Stimulated activated CD8-positive, alpha-beta memory T cell treated with anti-CD3 and anti-CD28 coated beads, Interleukin-15, amount 100 ng/mL, for 48 hours (primary cell): ENCODE measurements at regions not wholly inside any gene's neighbourhood (a gene's known extent, or its start where the extent isn't known, plus 50 kb on each side); places are given as distances from the start of the nearest gene placed in this dataset.
A peak's percentile ranks its signal among the peaks of the same experiment; 100 is the strongest.

Experiments used
- DNase-seq, 2 donors: peaks; one replicate each; pipeline ENCODE4 v3.0.0-alpha.2; 2020; ENCODE audit warnings: low read depth in 2 of 2

DNA sequence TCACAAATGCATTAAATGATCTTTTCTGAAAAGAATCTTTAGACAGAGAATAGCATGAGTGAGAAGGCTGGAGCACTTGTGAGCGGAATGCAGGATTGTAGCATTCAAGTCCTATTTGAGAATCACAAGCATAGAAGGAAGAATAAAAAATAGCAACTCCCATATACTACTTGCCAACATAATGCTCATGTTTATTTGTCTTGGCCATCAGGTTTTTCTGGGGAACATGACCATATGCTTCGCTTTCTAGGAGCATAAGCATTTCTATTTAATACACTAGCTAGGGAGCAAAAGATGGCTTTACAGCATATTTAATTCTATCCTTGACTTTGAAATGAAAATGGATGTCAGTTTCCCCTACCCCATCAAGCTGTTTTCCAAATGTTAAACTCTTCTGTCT is 170.3 kb upstream of the MITF start:
- no peak for DNase-seq

DNA sequence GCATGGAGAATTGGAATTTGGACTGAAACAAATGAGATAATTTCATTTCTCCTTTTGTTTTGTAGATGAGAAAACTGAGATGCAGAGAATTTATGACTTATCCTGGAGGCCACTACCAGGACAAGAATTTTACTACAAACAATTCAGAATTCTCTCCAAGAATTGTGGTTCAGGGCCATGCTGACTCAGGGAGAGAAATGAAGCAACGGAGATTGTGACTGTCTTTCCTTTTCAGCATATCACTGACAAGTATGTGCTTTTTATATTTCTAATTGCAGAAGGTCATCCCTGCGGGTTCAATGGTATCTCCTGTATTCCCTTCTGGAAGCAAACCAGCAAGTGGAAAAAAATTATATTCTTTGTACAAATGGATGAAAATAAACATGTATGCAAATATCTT is 170.8 kb upstream of the MITF start:
- no peak for DNase-seq

DNA sequence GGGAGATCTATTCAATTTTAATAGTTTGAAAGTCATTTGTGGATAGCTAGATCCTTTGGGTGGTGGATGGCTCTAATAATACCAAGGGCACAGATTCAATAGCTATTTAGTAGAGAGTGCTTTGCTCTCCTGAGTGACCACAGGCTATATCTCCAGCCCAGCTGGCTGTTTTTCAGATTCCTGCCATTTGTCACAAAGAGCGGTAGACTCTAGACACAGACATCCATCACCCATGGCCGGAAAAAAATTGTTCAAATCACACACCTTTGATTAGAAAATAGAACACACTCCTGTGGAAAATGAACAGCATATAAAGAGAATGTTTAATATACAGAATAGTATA is 171.6 kb upstream of the MITF start:
- DNase-seq = no peak

DNA sequence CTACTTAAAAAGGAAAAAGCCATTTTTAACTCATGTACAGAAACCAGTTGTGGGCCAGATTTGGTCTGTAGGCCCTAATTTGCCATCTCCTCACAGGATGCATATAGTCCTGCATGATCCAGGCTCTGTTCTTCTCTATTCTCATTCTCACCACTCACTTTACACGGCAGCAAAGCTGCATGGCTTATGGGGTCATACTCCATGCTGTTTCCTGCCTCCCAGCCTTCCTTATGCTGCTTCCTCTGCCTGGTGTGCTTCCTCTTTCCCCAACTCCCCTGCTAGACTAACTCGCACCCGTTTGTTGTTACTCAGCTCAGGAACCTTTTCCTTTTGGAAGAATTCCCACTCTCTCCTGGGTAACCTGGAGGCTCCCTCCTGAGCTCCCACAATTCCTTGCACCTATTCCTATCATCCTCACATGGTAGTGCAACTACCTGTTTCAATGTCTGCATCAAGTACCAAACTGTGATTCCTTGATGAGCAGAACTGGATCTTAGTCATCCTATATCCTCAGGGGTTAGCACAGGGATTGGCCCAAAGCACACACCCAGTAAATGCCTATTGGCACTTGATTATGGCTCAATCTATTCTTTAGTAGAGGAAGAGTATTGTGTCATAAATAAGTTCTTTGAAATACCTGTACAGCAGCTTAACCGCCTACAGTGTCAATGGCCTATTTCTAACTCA is 172.1 kb upstream of the MITF start:
- no peak for DNase-seq

DNA sequence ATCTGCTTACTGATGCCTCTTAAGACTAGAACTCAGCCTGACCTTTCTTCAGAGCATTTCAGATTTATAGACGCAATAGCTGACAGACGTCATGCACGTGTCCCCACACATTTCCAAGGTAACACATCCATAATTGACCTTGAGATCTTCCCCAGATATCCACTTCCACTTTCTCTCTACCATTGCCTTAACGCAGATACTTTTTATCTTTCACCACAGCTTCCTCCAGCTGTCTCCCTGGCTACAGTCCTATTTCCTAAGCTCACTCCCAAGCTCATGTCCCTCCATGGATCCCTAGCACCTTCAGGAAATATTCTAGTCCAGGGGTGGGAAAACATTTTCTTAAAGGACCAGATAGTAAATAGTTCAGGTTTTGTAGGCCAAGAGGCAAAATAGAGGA is 173.0 kb upstream of the MITF start:
- DNase-seq = no peak

DNA sequence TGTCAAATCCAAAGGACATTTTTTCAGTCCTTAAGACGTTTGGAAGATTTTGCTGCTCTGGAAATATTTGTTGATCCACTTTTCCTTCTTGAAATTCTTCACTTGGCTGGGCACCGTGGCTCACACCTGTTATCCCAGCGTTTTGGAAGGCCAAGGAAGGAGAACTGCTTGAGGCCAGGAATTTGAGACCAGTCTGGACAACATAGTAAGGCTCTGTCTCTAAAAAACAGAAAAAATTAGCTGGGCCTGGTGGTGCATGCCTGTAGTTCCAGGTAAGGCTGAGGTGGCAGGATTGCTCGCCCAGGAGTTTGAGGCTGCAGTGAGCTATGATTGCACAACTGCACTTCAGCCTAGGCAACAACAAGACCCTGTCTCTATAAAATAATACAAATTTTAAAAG is 173.9 kb upstream of the MITF start:
- DNase-seq = no peak

DNA sequence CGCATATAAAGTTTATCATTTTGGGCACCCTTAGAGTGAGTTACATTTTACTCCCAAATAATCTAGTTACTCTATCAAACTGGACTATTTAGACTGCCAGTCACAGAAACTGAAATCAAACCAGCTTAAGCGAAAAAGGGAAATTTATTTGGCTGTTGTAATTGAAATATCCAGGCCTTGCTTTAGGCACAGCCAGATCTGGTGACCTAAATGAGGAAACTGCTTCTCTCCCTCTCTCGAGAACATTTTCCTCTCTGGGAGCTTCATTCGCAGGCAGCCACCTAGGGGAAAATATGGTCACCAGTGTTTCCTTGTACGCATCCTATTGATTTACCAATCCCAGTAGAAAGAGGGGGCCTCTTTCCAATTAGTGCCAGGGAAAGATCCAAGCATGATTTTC is 175.3 kb upstream of the MITF start:
- no peak for DNase-seq

DNA sequence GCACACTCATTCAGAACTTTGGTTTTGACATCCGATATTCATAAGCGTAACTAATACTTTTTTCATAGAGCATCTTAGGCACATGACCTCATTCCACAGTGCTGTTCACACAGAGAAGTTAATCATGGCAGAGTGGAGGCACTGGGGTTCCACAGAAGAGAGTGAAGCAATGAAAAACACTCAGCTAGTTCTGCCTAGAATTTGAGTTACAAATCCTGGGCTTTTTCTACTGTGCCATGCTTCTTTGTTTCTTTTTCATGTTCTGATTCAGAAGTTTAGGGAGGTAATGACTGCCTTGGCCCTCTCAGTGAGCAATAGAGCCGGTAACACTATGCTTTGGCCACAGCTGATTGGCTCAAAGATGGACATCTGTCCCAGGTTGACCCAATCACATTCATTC is 176.1 kb upstream of the MITF start:
- no peak for DNase-seq

DNA sequence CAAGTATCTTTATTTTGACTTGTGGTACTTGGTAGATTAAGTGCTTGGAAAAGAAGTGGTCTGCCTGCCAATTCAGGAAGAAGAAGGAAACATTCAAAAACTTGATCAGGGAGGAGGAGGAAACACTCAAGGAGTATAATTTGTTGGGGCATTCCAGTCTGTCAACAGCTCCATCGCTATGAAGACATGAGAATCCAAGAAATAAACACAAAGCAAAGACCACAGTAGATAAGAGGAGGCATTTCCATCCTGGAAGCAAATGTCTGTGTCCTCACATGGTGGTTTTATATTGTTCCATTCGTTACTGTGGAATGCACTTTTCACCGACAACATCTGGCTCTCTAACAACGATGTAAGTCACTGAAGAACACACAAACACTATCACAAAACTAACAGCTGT is 176.1 kb upstream of the FRMD4B start:
- no peak for DNase-seq

DNA sequence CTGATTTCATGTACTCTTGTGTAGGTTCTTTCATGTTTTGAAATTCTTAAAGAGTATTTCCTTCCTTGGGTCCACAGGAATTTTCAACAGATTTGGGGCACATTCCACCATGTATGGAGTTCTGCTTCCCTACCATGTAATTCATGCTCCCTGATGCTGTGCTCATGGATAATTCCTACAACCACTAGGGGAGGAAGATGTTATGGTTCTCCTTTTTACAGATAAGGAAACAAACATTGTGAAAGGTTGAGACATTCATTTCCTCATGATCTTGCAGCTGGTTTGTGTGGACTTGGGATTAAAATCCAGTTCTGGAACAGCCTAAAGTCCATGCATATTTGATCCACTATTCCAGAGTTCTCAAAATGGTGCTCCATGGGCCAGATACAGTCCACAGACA is 174.9 kb upstream of the FRMD4B start:
- DNase-seq = no peak

DNA sequence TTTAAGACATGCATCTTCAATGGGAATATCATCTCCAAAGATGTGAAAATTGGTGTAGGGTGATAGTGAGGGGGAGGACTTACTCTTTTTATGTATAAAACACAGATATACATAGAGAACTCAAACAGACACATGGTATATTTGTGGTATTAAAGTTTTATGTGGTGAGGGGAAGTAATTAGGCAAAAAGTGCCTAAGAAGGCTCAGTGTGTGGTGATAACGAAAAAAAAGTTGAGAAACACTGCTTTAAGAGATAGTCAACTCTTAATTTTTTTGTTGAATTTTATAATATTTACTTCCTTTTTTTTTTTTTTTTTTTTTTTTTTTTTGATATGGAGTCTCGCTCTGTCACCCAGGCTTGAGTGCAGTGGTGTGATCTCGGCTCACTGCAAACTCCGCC is 174.2 kb upstream of the FRMD4B start:
- DNase-seq = no peak

DNA sequence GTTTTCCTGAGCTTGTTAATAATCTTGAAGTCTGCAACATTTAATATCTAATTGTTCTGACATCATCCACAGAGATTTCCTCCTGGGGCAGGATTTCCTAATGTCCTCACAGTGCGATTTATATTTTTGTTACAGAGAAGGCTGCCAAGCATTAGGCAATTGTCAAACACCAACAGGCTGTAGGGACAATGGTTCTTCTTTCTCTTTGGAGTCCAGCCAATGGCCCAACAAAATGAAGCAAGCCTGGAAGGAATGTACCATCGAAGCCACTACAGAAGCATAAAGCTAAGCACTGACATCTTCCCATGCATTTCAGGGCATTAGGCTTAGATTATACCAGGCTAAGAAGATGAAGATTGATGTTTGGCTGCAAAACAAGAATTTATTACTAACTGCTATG is 173.0 kb upstream of the FRMD4B start:
- no peak for DNase-seq

DNA sequence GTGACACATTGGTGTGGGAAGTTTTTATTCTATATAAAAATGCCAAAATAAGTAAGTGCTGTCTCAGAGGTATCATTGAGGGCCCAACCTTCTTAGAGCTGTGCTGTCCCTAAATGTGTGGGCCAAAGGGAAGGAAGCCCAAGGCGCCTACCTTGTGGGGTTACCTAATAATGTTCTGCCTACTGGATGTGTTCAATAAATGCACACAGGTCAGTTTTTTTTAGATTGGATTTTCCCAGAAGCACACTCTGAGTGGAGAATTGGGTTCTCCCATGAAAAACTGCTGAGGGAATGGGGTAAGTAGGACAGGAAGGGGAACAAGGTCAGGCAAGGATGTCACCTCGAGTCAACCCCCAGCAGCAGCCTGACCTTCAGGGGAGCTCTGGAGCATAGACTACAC is 168.7 kb upstream of the FRMD4B start:
- no peak for DNase-seq

DNA sequence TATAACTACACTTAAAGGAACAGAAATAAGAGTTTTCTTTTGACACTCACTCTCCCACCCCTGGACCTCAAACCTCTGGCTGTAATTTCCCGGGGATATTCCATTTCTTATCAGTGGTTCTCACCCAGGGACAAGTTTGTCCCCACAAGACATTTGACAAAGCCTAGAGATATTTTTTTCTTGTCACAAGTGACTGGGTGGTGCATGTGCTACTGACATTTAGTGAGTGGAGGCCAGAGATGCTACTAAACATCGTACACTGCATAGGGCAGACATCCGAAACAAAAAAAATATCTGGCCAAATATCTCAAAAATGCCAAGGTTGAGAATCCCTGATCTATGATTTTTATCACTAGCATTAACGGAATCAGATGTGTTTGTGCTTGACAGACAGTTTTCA is 168.0 kb upstream of the FRMD4B start:
- DNase-seq = no peak

DNA sequence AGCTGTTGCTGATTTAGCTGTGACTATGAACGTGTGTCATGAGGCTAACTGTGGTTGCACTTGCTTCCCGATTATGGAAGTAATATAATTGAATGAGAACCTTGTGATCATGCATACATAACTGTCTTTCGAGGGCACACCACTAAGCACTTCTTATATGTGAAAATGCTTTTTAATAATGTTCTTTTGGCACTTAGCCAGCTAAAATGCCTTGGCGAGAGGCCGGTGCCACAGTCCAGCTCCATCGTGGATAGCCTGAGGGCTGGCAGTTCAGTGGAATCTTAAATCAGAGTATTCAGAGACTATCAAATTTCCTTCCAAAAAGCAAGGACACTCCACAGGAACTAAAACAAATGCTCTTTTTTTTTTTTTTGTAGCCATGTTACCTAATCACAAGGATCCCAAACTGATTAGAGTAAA is 161.6 kb upstream of the FRMD4B start:
- DNase-seq = no peak

DNA sequence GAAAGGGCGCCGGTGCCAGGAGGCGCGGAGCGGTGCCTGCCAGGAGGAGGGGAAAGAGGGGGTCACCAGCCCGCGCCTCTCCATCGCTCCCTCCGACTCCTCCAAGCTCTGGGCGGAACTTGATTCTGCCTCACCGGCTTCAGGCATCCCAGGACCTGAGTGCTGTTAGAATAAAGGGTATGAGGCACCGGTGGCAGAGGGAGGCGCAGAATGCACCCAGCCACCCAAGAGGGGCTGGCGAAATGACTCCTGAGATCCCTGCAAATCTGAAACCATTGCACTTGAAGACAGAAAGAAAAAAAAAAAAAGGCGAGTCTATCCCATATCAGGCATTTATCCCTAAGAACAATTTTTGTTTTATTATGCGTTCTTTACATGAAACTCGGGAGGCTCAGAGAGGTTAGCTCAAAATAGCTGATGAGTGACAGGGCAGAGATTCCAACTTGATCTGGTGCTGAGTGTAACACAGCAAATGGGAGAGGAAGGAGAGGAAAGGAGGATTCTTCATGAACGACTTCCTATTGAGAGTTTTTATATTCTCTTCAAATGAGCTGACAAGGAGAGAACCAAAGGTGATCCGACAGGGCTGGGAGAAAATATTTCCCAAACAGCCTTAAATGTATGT is 157.0 kb upstream of the FRMD4B start:
- DNase-seq = no peak

DNA sequence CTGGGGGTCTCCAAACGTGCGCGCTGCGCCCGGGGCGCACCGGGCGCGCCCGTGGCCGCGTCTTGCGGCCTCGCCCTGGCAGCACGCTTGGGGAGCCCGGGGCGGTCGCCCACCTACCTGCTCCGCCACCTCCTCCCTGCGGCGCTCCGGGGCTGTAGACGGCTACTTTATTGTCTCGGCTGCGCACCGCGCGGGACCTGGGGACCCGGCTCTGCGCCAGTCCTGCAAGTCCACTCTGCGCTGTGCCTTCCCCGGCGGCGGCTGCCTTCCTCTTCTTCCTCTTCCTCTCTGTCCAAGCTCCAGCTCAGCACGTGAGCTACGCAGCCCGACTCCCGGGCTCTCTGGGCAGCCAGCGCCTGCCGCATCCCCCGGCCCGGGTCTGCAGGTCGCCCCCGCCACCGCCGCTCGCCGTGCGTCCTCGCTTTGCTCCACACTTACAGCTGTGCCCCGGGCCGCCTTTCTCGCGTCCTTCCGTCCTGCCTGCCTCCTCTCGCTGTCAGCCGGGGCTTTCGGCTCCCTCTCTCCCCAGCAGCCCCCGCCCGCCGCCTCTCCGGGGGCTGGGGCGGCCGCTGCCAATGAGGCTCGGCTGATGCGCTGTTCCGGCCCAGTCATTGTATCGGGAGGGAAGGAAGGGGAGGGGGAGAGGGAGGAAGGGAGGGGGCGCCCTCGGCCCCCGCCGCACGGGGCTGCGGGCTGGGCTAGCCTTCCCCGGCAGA is 156.4 kb upstream of the FRMD4B start:
- peak in 1 of 2 donors; percentile 0 for DNase-seq

DNA sequence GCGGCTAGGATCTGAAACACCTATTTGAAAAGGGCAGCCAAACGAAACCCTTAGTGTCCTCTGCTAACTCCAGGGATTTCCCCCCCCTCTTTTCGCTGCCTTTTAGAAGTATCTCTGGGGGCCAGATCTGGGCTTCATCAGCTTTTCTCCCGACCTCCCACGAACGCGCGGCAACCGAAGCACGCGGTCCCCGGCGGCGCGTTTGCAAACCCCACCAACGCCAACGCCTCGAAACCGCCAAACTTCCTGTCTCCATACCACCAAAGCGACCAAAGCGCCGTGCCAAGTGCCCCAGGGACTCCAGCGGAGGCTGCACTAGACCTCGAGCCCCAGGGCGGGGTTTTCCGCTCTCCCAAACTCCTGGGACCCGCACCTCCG is 155.8 kb upstream of the FRMD4B start:
- peak in 1 of 2 donors; percentile 0 for DNase-seq

DNA sequence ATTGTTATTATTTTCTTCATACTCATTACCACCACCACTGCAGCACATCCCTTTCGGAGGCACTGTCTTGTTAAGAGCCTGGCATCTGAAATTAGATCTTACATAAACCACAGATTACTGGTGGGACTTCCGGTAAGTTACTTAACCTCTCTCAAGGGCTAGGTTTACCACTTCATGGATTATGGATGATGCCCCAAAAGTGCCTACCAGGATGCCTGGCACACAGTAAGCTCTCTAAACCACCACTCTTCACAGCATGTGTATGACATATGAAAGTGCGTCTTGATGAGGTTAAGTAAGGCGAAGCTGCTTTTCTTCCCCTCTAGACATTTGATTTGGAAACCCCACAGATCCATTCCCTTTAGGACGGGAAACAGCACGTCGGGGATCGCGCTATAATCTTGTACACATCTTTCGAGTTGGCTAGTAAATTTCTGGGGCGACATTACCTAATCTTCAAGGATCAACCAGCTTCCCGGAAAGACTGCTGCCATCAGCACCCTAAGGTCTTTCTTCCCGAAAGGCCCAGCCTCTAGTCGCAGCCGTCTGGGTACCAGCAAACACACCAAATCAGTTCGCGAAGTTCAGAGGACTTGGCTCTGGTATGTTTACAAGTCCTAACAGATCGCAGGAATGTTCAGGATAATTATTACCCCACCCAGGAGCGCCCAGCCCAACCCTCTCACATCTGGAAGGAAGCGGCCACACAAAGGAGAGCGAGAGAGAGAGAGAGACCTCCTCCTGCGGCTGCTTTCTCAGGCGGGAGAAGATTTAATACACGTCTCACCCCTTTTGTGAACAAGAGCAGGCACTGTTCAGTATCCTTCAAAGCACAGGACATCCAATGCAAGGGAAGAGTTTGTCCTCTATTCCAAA is 155.1 kb upstream of the FRMD4B start:
- DNase-seq = no peak

DNA sequence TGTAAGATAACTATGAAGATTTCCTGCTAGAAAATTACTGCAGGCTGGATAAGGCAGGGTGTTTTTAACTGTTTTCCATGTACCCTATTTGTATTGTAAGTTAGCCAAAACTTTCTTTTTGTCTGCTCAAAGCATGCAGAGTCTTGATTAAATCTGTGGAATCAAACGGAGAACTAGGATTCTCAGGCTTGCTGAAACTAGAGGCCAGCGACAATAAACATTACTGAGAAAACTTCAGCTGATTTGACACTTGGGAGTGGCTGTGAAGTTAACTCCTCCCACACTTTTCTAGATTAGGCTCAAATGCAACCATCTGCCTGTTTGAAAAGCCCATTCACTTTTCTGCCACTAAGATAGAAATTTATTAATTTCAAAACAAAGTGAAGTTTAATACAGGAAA is 153.2 kb upstream of the FRMD4B start:
- no peak for DNase-seq

DNA sequence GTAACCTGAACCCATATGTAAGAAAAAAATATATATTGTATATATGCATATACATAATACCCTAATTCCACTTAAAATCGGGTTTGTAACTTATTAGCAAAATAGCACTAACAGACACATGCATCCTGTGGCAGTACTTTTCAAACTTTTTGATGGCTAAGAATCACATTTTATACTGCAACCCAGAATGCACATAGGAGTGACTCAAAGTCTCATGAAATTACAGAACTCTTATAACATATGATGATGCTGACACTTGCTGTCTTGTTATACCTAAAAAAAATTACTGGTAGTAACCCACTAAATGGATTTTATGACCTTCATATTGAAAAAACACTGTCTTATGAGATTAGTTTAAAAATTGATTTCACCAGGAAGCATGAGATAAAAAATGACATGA is 152.4 kb upstream of the FRMD4B start:
- no peak for DNase-seq

DNA sequence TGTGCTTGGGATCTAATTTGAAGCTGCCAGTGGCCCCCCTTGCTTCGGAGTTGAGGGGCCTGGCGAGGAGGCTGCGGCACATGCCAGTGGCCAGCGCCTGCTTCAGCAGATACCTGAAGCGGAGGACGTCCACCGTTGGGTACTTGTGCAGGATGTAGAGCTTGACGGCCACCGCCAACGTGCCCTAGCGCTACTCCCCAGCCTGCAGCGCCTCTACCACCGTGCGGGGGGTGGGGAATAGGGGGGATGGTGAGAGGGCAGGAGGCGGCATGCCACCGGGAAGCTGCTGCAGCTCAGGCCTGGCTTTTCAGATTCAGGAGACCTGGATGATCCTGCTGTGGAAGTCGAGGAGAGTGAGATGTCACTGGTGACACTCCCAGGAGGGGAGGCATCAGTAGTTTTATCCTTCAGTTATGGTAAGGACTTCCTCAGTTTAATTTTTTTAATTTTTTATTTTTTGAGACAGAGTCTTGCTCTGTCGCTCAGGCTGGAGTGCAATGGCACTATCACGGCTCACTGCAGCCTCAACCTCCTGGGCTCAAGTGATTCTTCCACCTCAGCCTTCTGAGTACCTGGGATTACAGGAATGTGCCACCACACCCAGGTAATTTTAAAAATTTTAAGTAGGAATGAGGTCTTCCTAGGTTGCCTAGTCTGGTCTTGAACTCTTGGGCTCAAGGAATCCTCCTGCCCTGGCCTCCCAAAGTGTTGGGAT is 150.6 kb upstream of the FRMD4B start:
- no peak for DNase-seq
